ENCODE measurements at regions not wholly inside any gene's neighbourhood (a gene's known extent, or its start where the extent isn't known, plus 50 kb on each side); places are given as distances from the start of the nearest gene placed in this dataset.
A peak's percentile ranks its signal among the peaks of the same experiment; 100 is the strongest.

DNA sequence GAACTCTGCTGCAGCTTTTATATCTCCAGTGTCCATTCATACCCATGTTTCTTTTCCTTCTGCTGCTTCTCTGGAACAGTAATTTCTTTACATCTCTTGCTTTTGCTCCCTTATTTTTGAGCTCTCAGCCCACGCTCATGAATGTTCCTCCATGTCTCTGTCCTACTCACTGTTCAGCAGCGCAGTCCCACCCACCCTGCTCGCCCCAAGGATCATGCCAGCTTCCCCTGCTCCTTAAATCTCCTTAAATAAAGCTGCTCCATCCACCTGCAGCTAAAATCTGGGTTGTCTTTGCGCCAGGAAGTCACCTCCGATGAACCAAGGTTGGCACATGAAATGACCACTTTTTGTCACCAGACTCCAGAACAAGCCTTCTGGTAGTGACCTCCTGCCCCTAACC is 201.1 kb upstream of the RGS6 start:
- H3K27ac ChIP-seq: no peak overlapping the region
- TF ChIP-seq, protein P1, sequence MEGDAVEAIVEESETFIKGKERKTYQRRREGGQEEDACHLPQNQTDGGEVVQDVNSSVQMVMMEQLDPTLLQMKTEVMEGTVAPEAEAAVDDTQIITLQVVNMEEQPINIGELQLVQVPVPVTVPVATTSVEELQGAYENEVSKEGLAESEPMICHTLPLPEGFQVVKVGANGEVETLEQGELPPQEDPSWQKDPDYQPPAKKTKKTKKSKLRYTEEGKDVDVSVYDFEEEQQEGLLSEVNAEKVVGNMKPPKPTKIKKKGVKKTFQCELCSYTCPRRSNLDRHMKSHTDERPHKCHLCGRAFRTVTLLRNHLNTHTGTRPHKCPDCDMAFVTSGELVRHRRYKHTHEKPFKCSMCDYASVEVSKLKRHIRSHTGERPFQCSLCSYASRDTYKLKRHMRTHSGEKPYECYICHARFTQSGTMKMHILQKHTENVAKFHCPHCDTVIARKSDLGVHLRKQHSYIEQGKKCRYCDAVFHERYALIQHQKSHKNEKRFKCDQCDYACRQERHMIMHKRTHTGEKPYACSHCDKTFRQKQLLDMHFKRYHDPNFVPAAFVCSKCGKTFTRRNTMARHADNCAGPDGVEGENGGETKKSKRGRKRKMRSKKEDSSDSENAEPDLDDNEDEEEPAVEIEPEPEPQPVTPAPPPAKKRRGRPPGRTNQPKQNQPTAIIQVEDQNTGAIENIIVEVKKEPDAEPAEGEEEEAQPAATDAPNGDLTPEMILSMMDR (conservative IDR thresholded peaks at IDR 0.05): no peak

DNA sequence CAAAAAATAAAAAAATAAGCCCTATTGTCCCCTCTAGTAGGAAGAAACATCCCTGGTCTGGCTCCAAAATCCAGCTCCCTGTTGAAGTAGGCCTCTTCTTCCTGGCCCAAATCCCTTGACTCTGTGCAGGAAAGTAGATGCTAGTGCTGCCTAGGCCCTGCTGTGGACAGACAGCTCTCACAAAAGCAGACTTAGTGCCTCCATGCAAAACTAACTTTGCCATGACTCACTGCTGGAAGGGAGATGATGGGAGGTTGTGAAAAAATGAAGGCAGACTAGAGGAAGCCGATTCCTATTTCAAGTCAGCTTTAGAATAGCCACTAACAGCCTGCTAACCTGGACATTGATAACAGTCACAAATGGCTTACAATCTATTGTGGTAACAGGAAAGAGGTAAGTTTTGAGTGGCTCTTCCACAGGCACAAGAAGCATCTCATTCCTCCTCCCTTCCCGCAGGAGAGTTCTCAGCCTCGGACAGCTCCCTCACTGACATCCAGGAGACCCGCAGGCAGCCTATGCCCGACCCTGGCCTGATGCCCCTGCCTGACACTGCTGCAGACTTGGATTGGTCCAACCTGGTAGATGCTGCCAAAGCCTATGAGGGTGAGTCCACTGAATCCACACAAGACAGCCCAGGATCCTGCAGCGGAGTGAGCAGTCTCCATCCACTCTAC is 198.9 kb upstream of the RGS6 start:
- TF ChIP-seq, protein P1 (conservative IDR thresholded peaks at IDR 0.05): no peak
- no peak overlapping the region for H3K27ac ChIP-seq

GRCh38 chr14:71734076-71734475 is 198.2 kb upstream of the RGS6 start:
- no peak overlapping the region for H3K27ac ChIP-seq
- TF ChIP-seq, protein P1 (conservative IDR thresholded peaks at IDR 0.05): no peak

GRCh38 chr14:71734885-71735284 is 197.3 kb upstream of the RGS6 start:
- TF ChIP-seq, protein P1 (conservative IDR thresholded peaks at IDR 0.05): no peak
- no peak overlapping the region for H3K27ac ChIP-seq

- TF ChIP-seq, protein P1 (conservative IDR thresholded peaks at IDR 0.05): no peak
- H3K27ac ChIP-seq: no peak overlapping the region
Measured at GRCh38 chr14:71737760-71738159, 194.5 kb upstream of the RGS6 start.

- peak overlapping the region; percentile 51 for H3K27ac ChIP-seq
- TF ChIP-seq, protein P1 (conservative IDR thresholded peaks at IDR 0.05): 0 out of 2 replicates have a peak, but pooled peaks have one; percentile 13
Measured at GRCh38 chr14:71739273-71739990, 192.8 kb upstream of the RGS6 start.

GRCh38 chr14:71741241-71741640 is 191.0 kb upstream of the RGS6 start:
- H3K27ac ChIP-seq: no peak overlapping the region
- TF ChIP-seq, protein P1 (conservative IDR thresholded peaks at IDR 0.05): no peak
